EL (cell line): ENCODE measurements at regions not wholly inside any gene's neighbourhood (a gene's known extent, or its start where the extent isn't known, plus 50 kb on each side); places are given as distances from the start of the nearest gene placed in this dataset.
"Not testable (repeated sequence)": the region's sequence is repeated elsewhere in the genome, so short reads cannot be mapped to it uniquely, and the experiment has no call there.

Source experiments
- DNase-seq: peaks from one replicate; pipeline ENCODE4 v3.0.0-alpha.2; 2016

- DNase-seq = no peak
Observed at GRCh38 chr5:105259581-105260217, 1697.1 kb upstream of the NUDT12 start.

GRCh38 chr5:105238561-105238960 lies 1676.0 kb upstream of the NUDT12 start:
- DNase-seq = no peak

- DNase-seq = no peak
Observed at GRCh38 chr5:105230516-105231157, 1668.0 kb upstream of the NUDT12 start.

GRCh38 chr5:105218018-105218417 lies 1655.4 kb upstream of the NUDT12 start:
- DNase-seq = no peak

- no peak for DNase-seq
Observed at GRCh38 chr5:105213078-105213477, 1650.5 kb upstream of the NUDT12 start.

- no peak for DNase-seq
Observed at GRCh38 chr5:105207066-105207465, 1644.5 kb upstream of the NUDT12 start.

GRCh38 chr5:105197531-105197930 lies 1634.9 kb upstream of the NUDT12 start:
- DNase-seq = no peak

- no peak for DNase-seq
Observed at GRCh38 chr5:105195765-105196164, 1633.2 kb upstream of the NUDT12 start.

GRCh38 chr5:105172918-105173317 lies 1610.3 kb upstream of the NUDT12 start:
- no peak for DNase-seq

- no peak for DNase-seq
Observed at GRCh38 chr5:105168806-105169205, 1606.2 kb upstream of the NUDT12 start.

GRCh38 chr5:105167092-105167491 lies 1604.5 kb upstream of the NUDT12 start:
- no peak for DNase-seq

- no peak for DNase-seq
Observed at GRCh38 chr5:105163547-105163946, 1601.0 kb upstream of the NUDT12 start.

- not testable (repeated sequence) for DNase-seq
Observed at GRCh38 chr5:105162557-105162956, 1600.0 kb upstream of the NUDT12 start.

GRCh38 chr5:105158526-105158925 lies 1595.9 kb upstream of the NUDT12 start:
- no peak for DNase-seq

- DNase-seq = no peak
Observed at GRCh38 chr5:105150323-105150722, 1587.7 kb upstream of the NUDT12 start.

- DNase-seq = no peak
Observed at GRCh38 chr5:105146867-105147266, 1584.3 kb upstream of the NUDT12 start.

GRCh38 chr5:105145152-105145551 lies 1582.6 kb upstream of the NUDT12 start:
- DNase-seq = no peak

GRCh38 chr5:105134328-105134727 lies 1571.7 kb upstream of the NUDT12 start:
- DNase-seq = no peak

- DNase-seq = no peak
Observed at GRCh38 chr5:105133087-105133486, 1570.5 kb upstream of the NUDT12 start.

- no peak for DNase-seq
Observed at GRCh38 chr5:105132581-105132980, 1570.0 kb upstream of the NUDT12 start.

GRCh38 chr5:105131045-105131444 lies 1568.5 kb upstream of the NUDT12 start:
- no peak for DNase-seq

- DNase-seq = no peak
Observed at GRCh38 chr5:105101577-105101976, 1539.0 kb upstream of the NUDT12 start.

- no peak for DNase-seq
Observed at GRCh38 chr5:105088961-105089360, 1526.4 kb upstream of the NUDT12 start.

GRCh38 chr5:105088102-105088501 lies 1525.5 kb upstream of the NUDT12 start:
- no peak for DNase-seq

GRCh38 chr5:105057893-105058292 lies 1495.3 kb upstream of the NUDT12 start:
- no peak for DNase-seq
